Smooth muscle cell (in vitro differentiated cells): ENCODE measurements at regions not wholly inside any gene's neighbourhood (a gene's known extent, or its start where the extent isn't known, plus 50 kb on each side); places are given as distances from the start of the nearest gene placed in this dataset.

Experiments used
- DNase-seq: peaks from one replicate; lab custom pipeline; 2025; ENCODE audit not compliant: unreplicated experiment; lab: John Stamatoyannopoulos, UW
- H2AFZ ChIP-seq: fragments of 200-600 bp; sonication (generic); 2 replicates; pipeline ENCODE4 v1.6.0; 2016; ENCODE audit warnings: antibody characterized with exemption, low read depth, mild to moderate bottlenecking
- H3F3A ChIP-seq: fragments of 200-600 bp; sonication (generic); 2 replicates; pipeline ENCODE4 v1.6.0; 2017; ENCODE audit warnings: antibody characterized with exemption, low read depth
- H3K27ac ChIP-seq: fragments of 200-600 bp; sonication (generic); 2 replicates; pipeline ENCODE4 v1.5.1; 2016; ENCODE audit warnings: low read depth, mild to moderate bottlenecking
- H3K27me3 ChIP-seq: fragments of 200-600 bp; sonication (generic); 2 replicates; pipeline ENCODE4 v1.6.1; 2016; ENCODE audit warnings: low read depth, mild to moderate bottlenecking
- H3K36me3 ChIP-seq: fragments of 200-600 bp; sonication (generic); 2 replicates; pipeline ENCODE4 v1.5.1; 2016; ENCODE audit warnings: low read depth
- H3K4me1 ChIP-seq: fragments of 200-600 bp; sonication (generic); 2 replicates; pipeline ENCODE4 v1.5.1; 2016; ENCODE audit warnings: low read depth
- H3K4me2 ChIP-seq: fragments of 200-600 bp; sonication (generic); 2 replicates; pipeline ENCODE4 v1.6.0; 2016; ENCODE audit warnings: mild to moderate bottlenecking
- H3K4me3 ChIP-seq: fragments of 200-600 bp; sonication (generic); 2 replicates; pipeline ENCODE4 v1.5.1; 2016; ENCODE audit warnings: mild to moderate bottlenecking
- H3K79me2 ChIP-seq: fragments of 200-600 bp; sonication (generic); 2 replicates; pipeline ENCODE4 v1.6.0; 2016; ENCODE audit warnings: low read depth, mild to moderate bottlenecking
- H3K9ac ChIP-seq: fragments of 200-600 bp; sonication (generic); 2 replicates; pipeline ENCODE4 v1.6.0; 2016; ENCODE audit warnings: low read depth
- H3K9me3 ChIP-seq: fragments of 200-600 bp; sonication (generic); replicated peaks from 2 replicates; pipeline ENCODE4 v1.5.1; 2016; ENCODE audit warnings: low read depth
- H4K20me1 ChIP-seq: fragments of 200-600 bp; sonication (generic); 2 replicates; pipeline ENCODE4 v1.6.0; 2016; ENCODE audit warnings: low read depth
- CTCF ChIP-seq: fragments of 200-600 bp; sonication (generic); IDR thresholded peaks from 2 replicates; pipeline ENCODE4 v1.5.1; 2017; ENCODE audit warnings: borderline replicate concordance, mild to moderate bottlenecking, antibody characterized with exemption; ENCODE audit not compliant: insufficient read depth, poor library complexity, severe bottlenecking
- WGBS: methylation state at CpG from one replicate; pipeline ENCODE4 v1.1.7; 2016; ENCODE audit warnings: low lambda C conversion rate; 5-methylcytosine and 5-hydroxymethylcytosine counted together

- no peaks in the 10 kb centered on the region for H3K79me2 ChIP-seq
- H3K4me1 ChIP-seq: no peaks in the 10 kb centered on the region
- peaks cover 3% of the 10 kb centered on the region for H3K36me3 ChIP-seq
- H3K9ac ChIP-seq: no peak overlapping the region
- H3K27ac ChIP-seq: peak overlapping the region; percentile 65
- peak overlapping the region; percentile 24 for H3K4me2 ChIP-seq
- H3K4me3 ChIP-seq: no peak overlapping the region
- H3F3A ChIP-seq: no peaks in the 10 kb centered on the region
- H4K20me1 ChIP-seq: no peaks in the 10 kb centered on the region
- DNase-seq: no peak
- H2AFZ ChIP-seq: no peak overlapping the region
- 33% methylated on average over 2 of the region's 2 CpGs for WGBS
- H3K27me3 ChIP-seq: no peaks in the 10 kb centered on the region
- peaks cover 5% of the 10 kb centered on the region for H3K9me3 ChIP-seq
- no peak for TF ChIP-seq CTCF
These were observed 399.3 kb downstream of the GPM6A start for GRCh38 chr4:175412746-175413145.

- H3K79me2 ChIP-seq: no peaks in the 10 kb centered on the region
- H4K20me1 ChIP-seq: no peaks in the 10 kb centered on the region
- no peaks in the 10 kb centered on the region for H3F3A ChIP-seq
- no peak overlapping the region for H3K9ac ChIP-seq
- WGBS: 48% methylated on average over 5 of the region's 5 CpGs
- H3K9me3 ChIP-seq: peaks cover 5% of the 10 kb centered on the region
- no peak for DNase-seq
- no peak for TF ChIP-seq CTCF
- H2AFZ ChIP-seq: no peak overlapping the region
- peaks cover 3% of the 10 kb centered on the region for H3K36me3 ChIP-seq
- H3K4me1 ChIP-seq: no peaks in the 10 kb centered on the region
- no peaks in the 10 kb centered on the region for H3K27me3 ChIP-seq
- H3K4me3 ChIP-seq: no peak overlapping the region
- peak overlapping the region; percentile 65 for H3K27ac ChIP-seq
- peak overlapping the region; percentile 24 for H3K4me2 ChIP-seq
These were observed 398.5 kb downstream of the GPM6A start for GRCh38 chr4:175413561-175413960.

- no peak overlapping the region for H3K4me2 ChIP-seq
- no peak overlapping the region for H3K4me3 ChIP-seq
- no peaks in the 10 kb centered on the region for H3K27me3 ChIP-seq
- H3K27ac ChIP-seq: no peak overlapping the region
- peaks cover 5% of the 10 kb centered on the region for H3K9me3 ChIP-seq
- no peaks in the 10 kb centered on the region for H3F3A ChIP-seq
- H2AFZ ChIP-seq: no peak overlapping the region
- no peak for TF ChIP-seq CTCF
- DNase-seq: no peak
- peaks cover 3% of the 10 kb centered on the region for H3K4me1 ChIP-seq
- H3K36me3 ChIP-seq: peaks cover 3% of the 10 kb centered on the region
- H3K79me2 ChIP-seq: no peaks in the 10 kb centered on the region
- H4K20me1 ChIP-seq: no peaks in the 10 kb centered on the region
- 60% methylated on average over 2 of the region's 2 CpGs for WGBS
- no peak overlapping the region for H3K9ac ChIP-seq
These were observed 397.5 kb downstream of the GPM6A start for GRCh38 chr4:175414602-175415001.

GRCh38 chr4:175418516-175418915 is 393.5 kb downstream of the GPM6A start:
- H3F3A ChIP-seq: no peaks in the 10 kb centered on the region
- no peaks in the 10 kb centered on the region for H3K79me2 ChIP-seq
- no peak for TF ChIP-seq CTCF
- H3K9me3 ChIP-seq: peaks cover 5% of the 10 kb centered on the region
- H3K4me3 ChIP-seq: no peak overlapping the region
- peak overlapping the region; percentile 40 for H3K4me2 ChIP-seq
- H3K9ac ChIP-seq: peak overlapping the region; percentile 75
- H3K27me3 ChIP-seq: no peaks in the 10 kb centered on the region
- peaks cover 3% of the 10 kb centered on the region for H3K4me1 ChIP-seq
- peak overlapping the region; percentile 53 for H2AFZ ChIP-seq
- WGBS: 88% methylated on average over 3 of the region's 3 CpGs
- no peak for DNase-seq
- no peaks in the 10 kb centered on the region for H4K20me1 ChIP-seq
- H3K36me3 ChIP-seq: peaks cover 3% of the 10 kb centered on the region
- peak overlapping the region; percentile 93 for H3K27ac ChIP-seq
